Activated naive CD4-positive, alpha-beta T cell treated with Interleukin-2 at 50 U/mL for 16 hours (primary cell): ENCODE measurements at regions not wholly inside any gene's neighbourhood (a gene's known extent, or its start where the extent isn't known, plus 50 kb on each side); places are given as distances from the start of the nearest gene placed in this dataset.

ENCODE experiments used
- DNase-seq: peaks from one replicate; pipeline ENCODE4 v3.0.0-alpha.2; 2020

- DNase-seq: no peak
Observed at GRCh38 chr14:101048766-101049165, 145.2 kb upstream of the RTL1 start.

- no peak for DNase-seq
Observed at GRCh38 chr14:101049511-101049910, 146.0 kb upstream of the RTL1 start.

- DNase-seq: no peak
Observed at GRCh38 chr14:101049942-101050341, 146.4 kb upstream of the RTL1 start.

DNA sequence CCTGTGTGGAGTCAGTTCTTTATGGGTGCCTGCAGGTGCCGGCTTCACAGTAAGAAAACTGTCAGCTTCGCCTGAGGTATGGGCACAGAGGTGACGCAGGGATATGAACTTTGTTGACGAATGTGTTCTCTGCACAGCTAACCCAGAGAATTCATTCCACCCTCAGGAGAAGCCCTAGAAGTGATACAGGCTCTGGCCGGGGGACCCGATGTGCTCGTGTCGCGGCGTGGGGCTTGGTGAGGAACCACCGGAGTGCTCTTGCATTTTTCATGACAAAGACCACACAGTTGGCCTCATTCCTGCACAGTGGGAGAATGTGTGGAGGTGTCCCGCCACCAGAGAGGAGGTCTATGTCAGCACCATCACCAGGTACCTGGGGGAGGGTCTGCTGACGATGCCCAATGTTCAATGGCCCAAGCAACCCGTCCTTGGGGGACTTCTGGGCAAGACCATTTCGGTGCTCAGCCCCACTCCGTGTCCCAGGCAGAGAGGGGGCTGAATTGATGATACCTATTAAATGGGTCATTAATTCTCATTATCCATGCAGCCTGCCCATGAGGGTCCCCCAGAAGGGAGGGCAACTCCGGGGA, 147.5 kb upstream of the RTL1 start:
- DNase-seq: no peak

DNA sequence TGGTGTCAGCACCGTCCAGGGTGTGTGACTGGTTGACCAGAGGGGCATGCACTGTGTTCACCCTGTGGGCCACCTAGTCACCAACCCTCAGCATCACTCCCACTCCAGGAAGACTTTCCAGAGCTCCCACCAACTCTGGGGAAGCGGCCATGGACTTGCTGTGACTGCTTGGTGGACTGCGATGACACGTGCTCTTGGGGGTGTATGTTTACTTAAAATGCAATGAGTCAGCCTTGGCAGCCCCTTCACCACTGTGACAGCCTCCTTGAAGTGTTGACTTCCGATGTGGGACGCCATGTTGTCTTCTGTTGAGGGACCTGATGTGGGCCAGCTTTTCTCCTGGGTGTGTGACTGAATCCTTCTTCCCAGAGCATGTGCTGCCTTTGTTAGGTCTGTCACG, 151.1 kb upstream of the RTL1 start:
- no peak for DNase-seq

GRCh38 chr14:101055106-101055662, 151.7 kb upstream of the RTL1 start:
- no peak for DNase-seq

DNA sequence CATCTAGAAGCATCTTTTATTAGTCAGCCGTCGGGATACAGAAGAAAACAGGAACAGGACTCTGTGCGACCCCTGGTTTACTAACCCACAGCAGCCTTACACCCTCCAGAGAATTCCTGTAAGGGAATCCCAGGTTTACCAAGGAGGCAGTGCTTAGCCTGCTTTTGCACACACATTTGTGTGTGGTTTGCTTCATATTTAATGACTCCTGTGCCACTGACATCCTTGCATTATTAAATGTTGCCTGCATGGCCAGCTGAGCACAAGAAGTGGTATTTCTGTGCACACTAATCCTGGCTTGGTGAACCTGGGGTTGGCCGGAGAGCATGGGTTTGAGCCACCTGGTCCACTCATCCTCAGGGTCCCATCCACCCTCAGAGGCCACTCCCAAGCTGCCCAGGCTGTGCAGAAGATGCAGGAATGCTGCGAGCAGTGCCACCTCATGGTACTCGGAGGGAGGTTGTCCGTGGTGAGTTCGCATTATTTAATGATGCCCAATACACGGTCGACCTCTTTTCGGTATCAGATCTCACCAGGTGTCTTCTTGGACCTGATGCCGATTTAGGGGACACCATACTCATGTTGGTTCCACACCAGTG, 152.4 kb upstream of the RTL1 start:
- DNase-seq: no peak

DNA sequence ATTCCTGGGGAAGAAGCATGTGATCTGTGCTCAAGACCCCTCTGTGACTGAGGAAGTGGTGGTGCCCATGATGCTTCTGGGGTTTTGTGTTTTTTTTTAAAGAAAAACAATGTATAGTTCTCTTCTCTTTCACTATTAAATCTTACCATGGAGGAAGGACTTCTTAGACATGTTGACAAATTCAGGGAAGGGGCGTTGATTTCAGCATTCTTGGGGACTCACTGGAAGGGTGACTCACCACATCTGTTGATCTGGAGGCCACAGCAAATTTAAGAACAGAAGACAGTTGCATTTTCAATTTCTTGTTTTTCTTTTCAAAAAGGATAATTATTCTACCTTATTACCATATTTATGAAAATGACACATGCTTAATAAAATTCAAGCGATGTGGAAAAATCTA, 152.9 kb upstream of the RTL1 start:
- no peak for DNase-seq

DNA sequence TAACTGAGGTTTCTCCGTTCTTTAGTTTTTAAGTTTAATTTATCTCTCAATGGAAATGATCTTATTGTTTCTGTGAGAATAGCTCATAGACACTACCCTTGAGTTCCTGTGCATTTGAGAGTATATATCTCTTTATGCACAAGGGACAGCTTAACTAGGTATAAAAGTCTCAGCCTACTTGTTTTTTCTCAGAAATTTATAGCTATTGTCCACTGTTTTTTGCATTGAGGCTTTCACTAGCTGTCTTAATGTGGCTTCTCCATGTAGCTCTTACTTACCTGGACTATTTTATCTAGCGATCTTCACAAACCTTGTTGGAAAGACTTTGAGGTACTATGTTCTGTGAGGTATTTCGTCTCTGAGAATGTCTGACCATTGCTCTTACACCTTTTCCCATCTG, 153.9 kb upstream of the RTL1 start:
- no peak for DNase-seq

GRCh38 chr14:101058571-101058970, 155.0 kb upstream of the RTL1 start:
- DNase-seq: no peak

DNA sequence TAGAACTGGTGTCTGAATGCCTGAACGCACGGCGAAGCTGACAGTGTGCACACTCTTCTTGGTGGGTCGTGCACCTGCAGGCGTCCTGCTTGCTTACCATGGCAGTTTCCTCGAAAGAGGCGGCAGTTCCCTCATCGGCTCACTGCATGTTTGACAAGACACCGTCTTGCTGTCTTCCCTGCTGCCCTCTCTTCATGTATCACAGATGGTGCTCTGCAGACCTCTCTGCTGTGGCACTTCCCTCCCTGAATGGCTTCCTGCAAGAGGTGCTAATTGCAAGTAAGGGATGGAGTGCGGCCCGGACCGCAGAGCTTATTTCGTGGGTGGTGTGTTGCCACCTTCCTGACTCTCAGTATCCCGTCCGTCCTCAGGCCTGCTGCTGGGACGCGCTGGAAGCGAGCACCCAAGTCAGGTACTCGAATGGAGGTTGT, 156.7 kb upstream of the RTL1 start:
- no peak for DNase-seq

GRCh38 chr14:101061411-101062064, 158.0 kb upstream of the RTL1 start:
- DNase-seq: no peak

GRCh38 chr14:101062065-101062450, 158.5 kb upstream of the RTL1 start:
- no peak for DNase-seq

DNA sequence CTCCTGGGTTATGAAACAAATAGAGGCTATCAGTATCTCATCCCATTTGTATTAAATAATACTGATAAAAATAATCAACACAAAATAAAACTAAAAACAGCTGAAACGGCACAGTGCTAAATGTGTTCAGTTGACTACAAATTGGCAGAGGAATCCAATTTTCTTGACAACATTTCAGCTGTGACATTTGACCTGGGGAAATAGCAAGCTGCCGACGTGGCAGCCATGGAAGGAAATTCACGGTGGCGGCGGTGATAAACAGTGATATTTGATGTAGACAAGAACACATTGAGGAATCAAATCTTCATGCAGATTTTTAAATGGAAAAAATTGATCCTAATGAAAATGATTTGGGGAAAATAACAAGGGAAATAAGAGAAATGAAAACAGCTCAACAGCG, 159.1 kb upstream of the RTL1 start:
- no peak for DNase-seq

GRCh38 chr14:101063121-101063520, 159.6 kb upstream of the RTL1 start:
- no peak for DNase-seq

DNA sequence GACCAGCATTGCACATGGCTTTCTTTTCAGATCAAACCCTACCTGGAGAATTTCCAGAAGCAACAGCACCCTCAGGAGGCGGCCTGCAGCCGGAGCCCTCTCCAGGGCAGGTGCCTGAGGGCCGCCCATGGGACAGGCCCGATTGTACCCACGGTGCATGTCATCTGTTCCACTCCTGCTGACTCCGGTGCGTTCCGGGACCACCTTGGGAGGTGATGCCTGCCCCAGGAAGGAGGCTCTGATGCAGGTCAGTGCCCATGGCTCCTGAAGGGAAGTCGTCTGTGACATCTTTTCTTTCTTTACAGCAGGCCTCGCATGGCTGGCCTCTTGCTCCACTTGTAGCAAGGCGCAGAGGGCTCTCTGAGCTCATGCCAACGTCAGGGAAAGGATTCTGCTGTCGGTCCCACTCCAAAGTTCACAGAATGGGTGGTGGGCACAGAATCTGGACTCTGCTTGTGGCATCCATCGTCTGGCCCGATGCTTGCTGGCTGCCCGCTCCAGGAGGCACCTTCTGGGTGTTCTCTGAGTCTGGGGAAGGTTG, 160.7 kb upstream of the RTL1 start:
- no peak for DNase-seq

- no peak for DNase-seq
Observed at GRCh38 chr14:101064718-101065117, 161.2 kb upstream of the RTL1 start.

DNA sequence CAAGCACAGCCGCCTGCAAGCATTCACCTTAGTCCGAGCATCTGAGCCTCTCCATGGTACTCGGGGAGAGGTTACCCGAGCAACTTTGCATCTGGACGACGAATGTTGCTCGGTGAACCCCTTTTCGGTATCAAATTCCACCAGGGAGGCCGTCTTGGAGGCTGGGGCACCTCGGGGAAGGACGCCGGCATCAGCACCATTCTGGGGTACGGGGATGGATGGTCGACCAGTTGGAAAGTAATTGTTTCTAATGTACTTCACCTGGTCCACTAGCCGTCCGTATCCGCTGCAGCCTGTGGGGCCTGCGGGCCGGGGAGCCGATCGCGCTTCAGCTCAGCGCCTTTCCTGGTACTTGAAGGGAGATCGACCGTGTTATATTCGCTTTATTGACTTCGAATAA, 161.7 kb upstream of the RTL1 start:
- no peak for DNase-seq

DNA sequence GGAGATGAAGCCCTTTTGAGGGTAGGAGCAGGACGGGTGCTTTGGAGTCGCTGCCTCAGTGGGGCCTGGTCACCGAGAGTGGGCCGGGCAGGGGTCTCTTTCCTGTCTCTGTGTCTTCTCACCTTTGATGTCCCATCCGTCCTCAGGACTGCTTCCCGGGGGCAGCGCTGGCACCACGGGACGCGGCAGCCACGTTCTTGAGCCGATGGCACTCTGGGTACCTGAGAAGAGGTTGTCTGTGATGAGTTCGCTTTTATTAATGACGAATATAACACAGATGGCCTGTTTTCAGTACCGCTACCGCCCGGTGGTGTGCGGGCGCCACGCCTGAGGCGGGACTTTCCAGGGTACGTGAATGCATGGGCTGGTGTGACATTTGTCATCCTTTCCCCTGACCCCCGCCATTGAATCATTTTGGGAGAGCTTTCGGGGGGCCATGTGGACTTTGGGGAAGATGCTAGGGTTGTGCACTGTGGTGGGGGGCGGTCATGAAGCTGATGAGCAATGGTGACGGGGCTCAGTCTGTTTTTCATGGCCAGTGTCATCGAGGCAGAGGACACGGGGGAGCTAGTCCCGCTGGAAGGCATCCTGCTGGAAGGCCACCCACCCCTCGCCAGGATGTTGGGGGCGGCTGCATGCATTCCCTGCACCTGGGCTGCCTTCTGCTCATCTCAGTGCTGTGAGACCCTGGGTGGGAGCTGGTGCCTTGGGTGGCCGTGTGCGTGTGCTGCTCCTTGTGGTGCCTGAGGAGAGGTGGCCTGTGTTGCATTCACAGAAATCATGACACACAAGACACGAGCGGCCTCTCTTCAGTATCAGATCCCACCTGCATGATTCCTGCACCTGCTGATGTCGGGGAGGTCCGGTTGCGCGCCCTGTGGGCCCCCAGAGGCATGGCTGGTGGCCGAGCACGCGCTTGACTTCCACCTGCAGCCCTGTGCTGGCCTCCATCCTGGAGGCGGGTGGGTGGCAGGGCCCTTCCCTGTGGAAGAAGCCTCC, 162.5 kb upstream of the RTL1 start:
- no peak for DNase-seq

DNA sequence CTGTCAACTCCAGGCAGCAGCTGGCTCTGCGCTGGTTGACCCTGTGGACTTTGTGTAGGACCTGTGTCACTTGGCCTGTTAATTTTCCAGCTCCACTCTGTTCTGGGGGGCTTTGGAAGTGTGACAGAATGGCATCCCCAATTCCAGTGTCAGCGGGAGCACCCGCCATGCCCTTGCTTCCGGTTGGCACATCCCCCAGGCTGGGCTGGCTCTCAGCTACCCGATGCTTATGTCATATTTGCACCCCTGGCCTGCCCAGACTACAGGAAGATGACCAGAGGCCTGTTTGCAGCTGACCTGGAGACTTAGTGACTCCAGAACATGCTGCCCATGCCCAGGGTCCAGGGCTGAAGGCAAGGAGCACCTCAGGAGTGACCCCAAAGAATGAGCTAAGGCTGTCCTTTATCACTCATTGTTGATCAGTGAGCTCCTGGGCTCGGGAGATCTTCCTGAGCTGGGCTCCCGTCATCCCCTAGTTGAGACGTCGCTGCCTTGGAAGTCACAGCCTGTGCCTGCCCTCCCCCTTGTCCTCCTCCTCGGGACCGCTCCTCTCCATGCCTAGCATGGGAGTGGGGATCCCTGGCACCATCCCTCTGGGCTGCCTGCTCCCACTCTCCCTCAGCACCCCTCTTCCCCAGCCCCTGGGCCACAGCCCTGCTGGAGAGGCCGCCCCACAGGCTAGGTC, 163.4 kb upstream of the RTL1 start:
- DNase-seq: no peak

DNA sequence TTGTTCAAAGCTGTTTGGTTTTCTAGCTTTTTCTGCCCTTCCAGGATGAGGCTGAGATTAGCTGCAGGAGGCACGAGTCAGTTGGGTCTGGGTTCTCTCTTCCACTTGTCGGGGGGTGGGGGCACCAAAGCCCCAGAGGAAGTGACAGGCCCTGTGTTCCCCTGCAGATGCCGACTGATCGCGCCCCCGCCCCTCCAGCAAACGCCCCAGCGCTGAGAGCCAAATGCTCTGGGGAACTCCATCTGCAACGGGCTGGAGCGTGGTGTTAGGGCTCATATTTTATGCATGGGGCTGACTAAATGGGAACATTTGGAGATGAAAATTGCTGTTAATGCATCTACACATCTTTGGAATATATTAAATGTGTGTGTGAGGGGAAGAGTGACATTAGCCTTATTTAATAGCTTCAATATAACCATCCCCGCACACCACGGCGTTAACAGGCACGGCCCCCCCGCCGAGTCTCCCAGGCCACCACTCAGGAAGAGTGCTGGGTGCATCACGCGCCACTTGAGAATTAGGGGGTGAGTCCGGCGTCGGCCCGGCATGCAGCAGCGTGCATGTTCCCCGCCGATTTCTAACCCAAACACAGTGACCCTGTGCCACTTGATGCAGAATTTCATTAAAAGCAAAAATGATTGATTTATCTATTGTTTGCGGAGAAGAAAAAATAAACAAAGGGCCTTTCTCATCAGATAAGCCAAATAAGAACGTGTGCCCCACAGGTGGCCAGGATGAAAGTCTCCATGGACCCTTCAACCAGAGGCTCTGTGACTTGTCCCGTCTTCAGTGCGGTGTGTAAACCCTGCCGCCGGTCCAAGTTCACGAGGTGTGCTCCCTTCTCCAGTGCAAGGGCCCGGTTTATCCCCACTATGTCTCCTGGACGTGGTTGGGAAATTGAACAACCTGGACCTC, 165.0 kb upstream of the RTL1 start:
- DNase-seq: no peak
